ENCODE measurements at regions not wholly inside any gene's neighbourhood (a gene's known extent, or its start where the extent isn't known, plus 50 kb on each side); places are given as distances from the start of the nearest gene placed in this dataset.

DNA sequence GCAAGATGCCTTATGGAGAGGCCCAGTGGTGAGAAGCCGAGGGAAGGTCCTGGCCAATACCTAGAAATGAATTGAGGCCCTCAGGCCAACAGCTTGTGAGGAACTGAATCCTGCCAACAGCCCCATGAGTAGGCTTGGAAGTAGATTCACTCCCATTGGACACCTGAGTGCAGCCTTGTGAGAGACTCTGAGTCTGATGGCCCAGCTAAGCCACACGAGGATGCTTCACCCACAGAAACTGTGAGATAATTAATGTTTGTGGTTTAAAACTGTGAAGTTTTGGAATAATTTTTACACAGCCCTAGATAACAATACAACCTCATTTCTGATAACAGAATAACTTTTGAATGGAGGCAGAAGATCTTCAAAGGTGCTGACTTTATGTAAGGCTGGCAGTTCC is 65.9 kb upstream of the DAP start:
- ATAC-seq (ENCODE audit: low FRiP score in 2 of 2): no peak
- no peak for TF ChIP-seq EP300 (IDR thresholded peaks at IDR 0.05)
- no peak for TF ChIP-seq POLR2AphosphoS5 (IDR thresholded peaks at IDR 0.05)
- TF ChIP-seq, protein P1, sequence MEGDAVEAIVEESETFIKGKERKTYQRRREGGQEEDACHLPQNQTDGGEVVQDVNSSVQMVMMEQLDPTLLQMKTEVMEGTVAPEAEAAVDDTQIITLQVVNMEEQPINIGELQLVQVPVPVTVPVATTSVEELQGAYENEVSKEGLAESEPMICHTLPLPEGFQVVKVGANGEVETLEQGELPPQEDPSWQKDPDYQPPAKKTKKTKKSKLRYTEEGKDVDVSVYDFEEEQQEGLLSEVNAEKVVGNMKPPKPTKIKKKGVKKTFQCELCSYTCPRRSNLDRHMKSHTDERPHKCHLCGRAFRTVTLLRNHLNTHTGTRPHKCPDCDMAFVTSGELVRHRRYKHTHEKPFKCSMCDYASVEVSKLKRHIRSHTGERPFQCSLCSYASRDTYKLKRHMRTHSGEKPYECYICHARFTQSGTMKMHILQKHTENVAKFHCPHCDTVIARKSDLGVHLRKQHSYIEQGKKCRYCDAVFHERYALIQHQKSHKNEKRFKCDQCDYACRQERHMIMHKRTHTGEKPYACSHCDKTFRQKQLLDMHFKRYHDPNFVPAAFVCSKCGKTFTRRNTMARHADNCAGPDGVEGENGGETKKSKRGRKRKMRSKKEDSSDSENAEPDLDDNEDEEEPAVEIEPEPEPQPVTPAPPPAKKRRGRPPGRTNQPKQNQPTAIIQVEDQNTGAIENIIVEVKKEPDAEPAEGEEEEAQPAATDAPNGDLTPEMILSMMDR (IDR thresholded peaks at IDR 0.05): no peak
- TF ChIP-seq POLR2A (IDR thresholded peaks at IDR 0.05): no peak
- Histone ChIP-seq H3K27ac (no peak overlapping the region), H3K27me3 (no peaks in the 10 kb centered on the region), H3K4me1 (no peaks in the 10 kb centered on the region), H3K9me3 (no peaks in the 10 kb centered on the region), H3K4me3 (no peak overlapping the region), H3K36me3 (no peaks in the 10 kb centered on the region)
- no peak for DNase-seq
- WGBS, 2 donors: 83 to 85% methylated on average over 2 of the region's 2 CpGs

GRCh38 chr5:10825897-10826644 is 65.0 kb upstream of the DAP start:
- no peak for ATAC-seq (ENCODE audit: low FRiP score in 2 of 2)
- 84 to 92% methylated on average over 4 of the region's 4 CpGs for WGBS, 2 donors

DNA sequence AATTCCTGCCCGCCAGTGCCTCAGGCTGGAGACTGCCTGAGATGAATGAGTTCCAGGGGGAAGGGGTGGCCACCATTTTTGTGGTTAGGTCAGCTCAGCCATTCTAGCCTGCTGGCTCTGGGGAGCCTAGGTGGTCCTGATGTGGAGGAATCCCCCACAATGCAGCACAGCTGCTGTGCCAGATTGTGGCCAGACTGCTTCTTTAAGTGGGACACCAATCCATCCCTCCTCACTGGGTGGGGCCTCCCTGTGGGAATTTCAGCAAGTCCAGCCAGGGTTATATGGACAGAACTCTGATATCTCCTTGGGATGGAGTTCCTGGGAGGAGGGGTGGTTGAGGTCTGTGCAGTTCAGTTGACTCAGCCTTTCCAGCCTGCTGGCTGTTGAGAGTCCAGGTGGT is 51.2 kb upstream of the DAP start:
- WGBS, 2 donors: 100% methylated on average over 1 of the region's 1 CpG; no CpG with 5 or more reads in 1 of the 2 donors
- Histone ChIP-seq H3K9me3 (no peaks in the 10 kb centered on the region), H3K36me3 (no peaks in the 10 kb centered on the region), H3K4me1 (peaks cover 0 to 6% (median 2%) of the 10 kb centered on the region in 4 donors), H3K27ac (no peak overlapping the region), H3K27me3 (no peaks in the 10 kb centered on the region), H3K4me3 (no peak overlapping the region)
- DNase-seq (no peak), ATAC-seq (ENCODE audit: low FRiP score in 2 of 2) (no peak)
- TF ChIP-seq EP300 (IDR thresholded peaks at IDR 0.05) (no peak), POLR2A (IDR thresholded peaks at IDR 0.05) (no peak), POLR2AphosphoS5 (IDR thresholded peaks at IDR 0.05) (no peak)
- TF ChIP-seq, protein P1 (IDR thresholded peaks at IDR 0.05): no peak

More at GRCh38 chr5:10825897-10826644, 65.0 kb upstream of the DAP start:
- no peak for TF ChIP-seq POLR2A (IDR thresholded peaks at IDR 0.05)
- Histone ChIP-seq H3K36me3 (no peaks in the 10 kb centered on the region), H3K27me3 (no peaks in the 10 kb centered on the region), H3K27ac (no peak overlapping the region), H3K4me3 (no peak overlapping the region), H3K9me3 (no peaks in the 10 kb centered on the region), H3K4me1 (no peaks in the 10 kb centered on the region)
- DNase-seq: no peak
